Heart left ventricle (tissue), 13 donors: ENCODE measurements at regions not wholly inside any gene's neighbourhood (a gene's known extent, or its start where the extent isn't known, plus 50 kb on each side); places are given as distances from the start of the nearest gene placed in this dataset.

ENCODE experiments used
- POLR2A ChIP-seq, 2 donors: fragments of 450-650 bp; IDR thresholded peaks; one replicate each; pipeline ENCODE4 v1.6.1; 2017; ENCODE audit warnings: antibody characterized with exemption in 2 of 2, mild to moderate bottlenecking in 2 of 2, moderate library complexity in 2 of 2
- TF ChIP-seq, protein P1 (sequence below), 12 donors: fragments of 200-600 bp; sonication (generic) in 4 of 12; IDR thresholded peaks; one replicate each; pipeline versions ENCODE4 v1.5.0 to v1.8.0; 2018 to 2022; ENCODE audit warnings: antibody characterized with exemption in 12 of 12, mild to moderate bottlenecking in 5 of 12
- donor health status: ischemic (EF 13 %, LVEDD 7.1; RV severe dilation, severe dysfunction).
- donor health status: DM: no; HTN: yes; CAD: no.
- donor health status: DM: no; HTN: no; CAD: no.
- donor health status: ischemic (EF 25% LVEDD 6.9; RV normal size, moderate dysfunction).
- donor health status: ischemic (EF 25% LVEDD 5.7; RV mildly dilated, moderate dysfunction).
- donor health status: ischemic (EF 35%, LVEDD 5.7; RV mildly dilated, moderate dysfunction).
- donor health status: nonischemic (EF 11% LVEDD 7.7; RV severe dilation, severe dysfunction).
- donor health status: DM: yes; HTN: yes; CAD: no.
- donor health status: PGD.
- donor health status: ischemic (EF 29% LVEDD 5.4; RV normal size, mild dysfunction).
- donor health status: nonischemic (EF 23%, LVEDD 6.1; RV moderate dilation, normal function).

- TF ChIP-seq, protein P1, sequence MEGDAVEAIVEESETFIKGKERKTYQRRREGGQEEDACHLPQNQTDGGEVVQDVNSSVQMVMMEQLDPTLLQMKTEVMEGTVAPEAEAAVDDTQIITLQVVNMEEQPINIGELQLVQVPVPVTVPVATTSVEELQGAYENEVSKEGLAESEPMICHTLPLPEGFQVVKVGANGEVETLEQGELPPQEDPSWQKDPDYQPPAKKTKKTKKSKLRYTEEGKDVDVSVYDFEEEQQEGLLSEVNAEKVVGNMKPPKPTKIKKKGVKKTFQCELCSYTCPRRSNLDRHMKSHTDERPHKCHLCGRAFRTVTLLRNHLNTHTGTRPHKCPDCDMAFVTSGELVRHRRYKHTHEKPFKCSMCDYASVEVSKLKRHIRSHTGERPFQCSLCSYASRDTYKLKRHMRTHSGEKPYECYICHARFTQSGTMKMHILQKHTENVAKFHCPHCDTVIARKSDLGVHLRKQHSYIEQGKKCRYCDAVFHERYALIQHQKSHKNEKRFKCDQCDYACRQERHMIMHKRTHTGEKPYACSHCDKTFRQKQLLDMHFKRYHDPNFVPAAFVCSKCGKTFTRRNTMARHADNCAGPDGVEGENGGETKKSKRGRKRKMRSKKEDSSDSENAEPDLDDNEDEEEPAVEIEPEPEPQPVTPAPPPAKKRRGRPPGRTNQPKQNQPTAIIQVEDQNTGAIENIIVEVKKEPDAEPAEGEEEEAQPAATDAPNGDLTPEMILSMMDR (IDR thresholded peaks at IDR 0.05): no peak
- TF ChIP-seq POLR2A (IDR thresholded peaks at IDR 0.05): no peak
Observed at GRCh38 chr3:31106204-31106603, 211.7 kb upstream of the GADL1 start.
